ENCODE measurements at regions not wholly inside any gene's neighbourhood (a gene's known extent, or its start where the extent isn't known, plus 50 kb on each side); places are given as distances from the start of the nearest gene placed in this dataset.
A peak's percentile ranks its signal among the peaks of the same experiment; 100 is the strongest.

DNA sequence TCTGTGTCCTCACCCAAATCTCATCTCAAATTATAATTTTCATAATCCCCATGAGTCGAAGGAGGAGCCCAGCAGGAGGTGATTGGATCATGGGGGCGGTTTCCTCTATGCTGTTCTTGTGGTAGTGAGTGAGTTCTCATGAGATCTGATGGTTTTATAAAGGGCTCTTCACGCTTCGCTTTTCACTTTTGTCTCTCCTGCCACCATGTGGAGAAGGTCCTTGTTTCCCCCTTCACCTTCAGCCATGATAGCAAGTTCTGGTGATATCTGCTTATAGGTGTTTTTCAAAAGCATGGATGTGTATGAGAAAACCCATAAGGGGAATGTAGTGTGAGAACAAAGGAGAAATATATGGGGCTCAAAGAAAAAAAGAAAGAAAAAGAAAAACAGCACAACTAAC, 405.9 kb upstream of the RGS18 start:
- TF ChIP-seq, protein P1, sequence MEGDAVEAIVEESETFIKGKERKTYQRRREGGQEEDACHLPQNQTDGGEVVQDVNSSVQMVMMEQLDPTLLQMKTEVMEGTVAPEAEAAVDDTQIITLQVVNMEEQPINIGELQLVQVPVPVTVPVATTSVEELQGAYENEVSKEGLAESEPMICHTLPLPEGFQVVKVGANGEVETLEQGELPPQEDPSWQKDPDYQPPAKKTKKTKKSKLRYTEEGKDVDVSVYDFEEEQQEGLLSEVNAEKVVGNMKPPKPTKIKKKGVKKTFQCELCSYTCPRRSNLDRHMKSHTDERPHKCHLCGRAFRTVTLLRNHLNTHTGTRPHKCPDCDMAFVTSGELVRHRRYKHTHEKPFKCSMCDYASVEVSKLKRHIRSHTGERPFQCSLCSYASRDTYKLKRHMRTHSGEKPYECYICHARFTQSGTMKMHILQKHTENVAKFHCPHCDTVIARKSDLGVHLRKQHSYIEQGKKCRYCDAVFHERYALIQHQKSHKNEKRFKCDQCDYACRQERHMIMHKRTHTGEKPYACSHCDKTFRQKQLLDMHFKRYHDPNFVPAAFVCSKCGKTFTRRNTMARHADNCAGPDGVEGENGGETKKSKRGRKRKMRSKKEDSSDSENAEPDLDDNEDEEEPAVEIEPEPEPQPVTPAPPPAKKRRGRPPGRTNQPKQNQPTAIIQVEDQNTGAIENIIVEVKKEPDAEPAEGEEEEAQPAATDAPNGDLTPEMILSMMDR (IDR thresholded peaks at IDR 0.05) = peak; percentile 28; the same call in 1 of the 2 replicates
- TF ChIP-seq ZFX (IDR thresholded peaks at IDR 0.05; ENCODE audit: borderline replicate concordance) = no peak

Measured in 22Rv1 (cell line).